ENCODE measurements at regions not wholly inside any gene's neighbourhood (a gene's known extent, or its start where the extent isn't known, plus 50 kb on each side); places are given as distances from the start of the nearest gene placed in this dataset.
A peak's percentile ranks its signal among the peaks of the same experiment; 100 is the strongest.

GRCh38 chr16:72427051-72427782 lies 255.3 kb upstream of the PMFBP1 start:
- Histone ChIP-seq H3K9me3 (ENCODE audit: control insufficient read depth, insufficient read depth, low read depth, low read length) (no peaks in the 10 kb centered on the region), H3K4me2 (ENCODE audit: extremely low read depth, insufficient read depth, low read length) (no peak overlapping the region), H3K4me1 (ENCODE audit: control insufficient read depth, extremely low read depth, insufficient read depth, low read length) (no peaks in the 10 kb centered on the region), H3K27ac (ENCODE audit: insufficient read depth, low read length) (no peak overlapping the region), H3K36me3 (ENCODE audit: control insufficient read depth, insufficient read depth, low read length) (no peaks in the 10 kb centered on the region), H3K9ac (ENCODE audit: insufficient read depth, low read length) (no peak overlapping the region), H2AFZ (ENCODE audit: low read length) (no peak overlapping the region), H3K27me3 (ENCODE audit: control insufficient read depth, insufficient read depth, low read length) (no peaks in the 10 kb centered on the region), H4K20me1 (ENCODE audit: control insufficient read depth, extremely low read depth, insufficient read depth, low read length) (no peaks in the 10 kb centered on the region), H3K79me2 (ENCODE audit: control insufficient read depth, insufficient read depth, low read length) (no peaks in the 10 kb centered on the region), H3K4me3 (replicated peaks in 1 of 4; ENCODE audit: control extremely low read depth in 1 of 4, insufficient read depth in 1 of 4, low read depth in 3 of 4, low read length in 4 of 4) (no peak overlapping the region)
- no peak for DNase-seq (ENCODE audit: low read depth in 2 of 2)
- TF ChIP-seq CTCF (conservative IDR thresholded peaks at IDR 0.05 in 1 of 2, IDR thresholded peaks at IDR 0.05 in 1 of 2; ENCODE audit: low read depth in 1 of 2, low read length in 2 of 2) (no peak), EZH2 (IDR thresholded peaks at IDR 0.05; ENCODE audit: low read length, missing control alignments) (no peak)

GRCh38 chr16:72426386-72426785 lies 254.4 kb upstream of the PMFBP1 start:
- no peak for TF ChIP-seq EZH2 (IDR thresholded peaks at IDR 0.05; ENCODE audit: low read length, missing control alignments)
- TF ChIP-seq CTCF (conservative IDR thresholded peaks at IDR 0.05 in 1 of 2, IDR thresholded peaks at IDR 0.05 in 1 of 2; ENCODE audit: low read depth in 1 of 2, low read length in 2 of 2), result no peak
- no peaks in the 10 kb centered on the region for H3K36me3 ChIP-seq (ENCODE audit: control insufficient read depth, insufficient read depth, low read length)
- no peaks in the 10 kb centered on the region for H4K20me1 ChIP-seq (ENCODE audit: control insufficient read depth, extremely low read depth, insufficient read depth, low read length)
- no peak overlapping the region for H3K4me2 ChIP-seq (ENCODE audit: extremely low read depth, insufficient read depth, low read length)
- no peaks in the 10 kb centered on the region for H3K4me1 ChIP-seq (ENCODE audit: control insufficient read depth, extremely low read depth, insufficient read depth, low read length)
- no peaks in the 10 kb centered on the region for H3K27me3 ChIP-seq (ENCODE audit: control insufficient read depth, insufficient read depth, low read length)
- no peak overlapping the region for H3K4me3 ChIP-seq (replicated peaks in 1 of 4; ENCODE audit: control extremely low read depth in 1 of 4, insufficient read depth in 1 of 4, low read depth in 3 of 4, low read length in 4 of 4)
- H2AFZ ChIP-seq (ENCODE audit: low read length), result no peak overlapping the region
- DNase-seq (ENCODE audit: low read depth in 2 of 2), result no peak
- H3K27ac ChIP-seq (ENCODE audit: insufficient read depth, low read length), result no peak overlapping the region
- H3K9ac ChIP-seq (ENCODE audit: insufficient read depth, low read length), result no peak overlapping the region
- no peaks in the 10 kb centered on the region for H3K79me2 ChIP-seq (ENCODE audit: control insufficient read depth, insufficient read depth, low read length)
- H3K9me3 ChIP-seq (ENCODE audit: control insufficient read depth, insufficient read depth, low read depth, low read length), result no peaks in the 10 kb centered on the region

- no peaks in the 10 kb centered on the region for H3K79me2 ChIP-seq (ENCODE audit: control insufficient read depth, insufficient read depth, low read length)
- TF ChIP-seq CTCF (conservative IDR thresholded peaks at IDR 0.05 in 1 of 2, IDR thresholded peaks at IDR 0.05 in 1 of 2; ENCODE audit: low read depth in 1 of 2, low read length in 2 of 2) (no peak), EZH2 (IDR thresholded peaks at IDR 0.05; ENCODE audit: low read length, missing control alignments) (no peak)
- no peak overlapping the region for H3K9ac ChIP-seq (ENCODE audit: insufficient read depth, low read length)
- no peak overlapping the region for H2AFZ ChIP-seq (ENCODE audit: low read length)
- H3K36me3 ChIP-seq (ENCODE audit: control insufficient read depth, insufficient read depth, low read length), result no peaks in the 10 kb centered on the region
- H4K20me1 ChIP-seq (ENCODE audit: control insufficient read depth, extremely low read depth, insufficient read depth, low read length), result no peaks in the 10 kb centered on the region
- H3K4me2 ChIP-seq (ENCODE audit: extremely low read depth, insufficient read depth, low read length), result no peak overlapping the region
- H3K27ac ChIP-seq (ENCODE audit: insufficient read depth, low read length), result no peak overlapping the region
- H3K9me3 ChIP-seq (ENCODE audit: control insufficient read depth, insufficient read depth, low read depth, low read length), result no peaks in the 10 kb centered on the region
- H3K4me1 ChIP-seq (ENCODE audit: control insufficient read depth, extremely low read depth, insufficient read depth, low read length), result no peaks in the 10 kb centered on the region
- DNase-seq (ENCODE audit: low read depth in 2 of 2), result peak in 1 of 2 donors; percentile 78
- H3K4me3 ChIP-seq (replicated peaks in 1 of 4; ENCODE audit: control extremely low read depth in 1 of 4, insufficient read depth in 1 of 4, low read depth in 3 of 4, low read length in 4 of 4), result no peak overlapping the region
- no peaks in the 10 kb centered on the region for H3K27me3 ChIP-seq (ENCODE audit: control insufficient read depth, insufficient read depth, low read length)
These were observed 253.8 kb upstream of the PMFBP1 start for GRCh38 chr16:72425571-72426341.

Data from fibroblast of lung (primary cell).